NCI-H1417 (cell line): ENCODE measurements at regions not wholly inside any gene's neighbourhood (a gene's known extent, or its start where the extent isn't known, plus 50 kb on each side); places are given as distances from the start of the nearest gene placed in this dataset.
"Not testable (repeated sequence)": the region's sequence is repeated elsewhere in the genome, so short reads cannot be mapped to it uniquely, and the experiment has no call there.

Experiments used
- DNase-seq, 3 experiments: peaks; one replicate each; lab custom pipeline; 2025; lab: John Stamatoyannopoulos, UW

DNA sequence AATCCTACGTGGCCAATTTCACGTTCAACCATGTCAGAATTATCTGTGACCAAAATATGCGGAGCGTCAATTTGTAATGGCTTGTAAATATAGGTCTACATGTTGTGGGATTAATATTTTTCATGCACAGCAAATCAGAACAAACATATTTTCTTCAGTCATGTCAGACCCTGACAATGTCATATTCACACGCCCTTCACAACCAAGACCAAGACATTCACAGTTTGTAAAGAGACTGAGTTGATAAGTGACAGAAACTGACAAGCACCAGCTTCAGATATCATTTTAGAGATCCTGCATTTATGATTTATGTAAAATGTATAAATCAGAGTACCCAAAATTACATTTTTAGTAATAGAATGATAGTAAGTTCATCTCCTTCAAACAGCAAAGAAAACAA, 57.3 kb upstream of the NOVA1 start:
- no peak for DNase-seq

DNA sequence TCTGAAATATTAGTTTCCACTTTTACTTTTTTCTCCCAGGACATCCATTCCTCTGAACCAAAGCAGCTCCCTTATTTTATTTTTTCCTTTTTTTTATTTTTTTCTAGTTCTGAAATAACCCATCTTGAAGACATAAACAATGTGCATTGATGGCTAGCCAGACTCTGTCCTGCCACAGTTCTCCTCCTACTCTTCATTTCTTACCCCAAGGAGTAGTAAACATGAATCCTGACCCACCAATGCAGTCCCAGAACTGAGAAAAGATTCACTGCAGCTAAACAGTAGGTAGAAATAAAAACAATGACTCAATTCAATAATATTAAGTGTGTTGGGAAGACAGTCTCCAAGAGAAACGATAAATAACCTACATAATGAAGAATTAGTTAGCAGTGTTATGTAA, 65.7 kb upstream of the NOVA1 start:
- DNase-seq: no peak

DNA sequence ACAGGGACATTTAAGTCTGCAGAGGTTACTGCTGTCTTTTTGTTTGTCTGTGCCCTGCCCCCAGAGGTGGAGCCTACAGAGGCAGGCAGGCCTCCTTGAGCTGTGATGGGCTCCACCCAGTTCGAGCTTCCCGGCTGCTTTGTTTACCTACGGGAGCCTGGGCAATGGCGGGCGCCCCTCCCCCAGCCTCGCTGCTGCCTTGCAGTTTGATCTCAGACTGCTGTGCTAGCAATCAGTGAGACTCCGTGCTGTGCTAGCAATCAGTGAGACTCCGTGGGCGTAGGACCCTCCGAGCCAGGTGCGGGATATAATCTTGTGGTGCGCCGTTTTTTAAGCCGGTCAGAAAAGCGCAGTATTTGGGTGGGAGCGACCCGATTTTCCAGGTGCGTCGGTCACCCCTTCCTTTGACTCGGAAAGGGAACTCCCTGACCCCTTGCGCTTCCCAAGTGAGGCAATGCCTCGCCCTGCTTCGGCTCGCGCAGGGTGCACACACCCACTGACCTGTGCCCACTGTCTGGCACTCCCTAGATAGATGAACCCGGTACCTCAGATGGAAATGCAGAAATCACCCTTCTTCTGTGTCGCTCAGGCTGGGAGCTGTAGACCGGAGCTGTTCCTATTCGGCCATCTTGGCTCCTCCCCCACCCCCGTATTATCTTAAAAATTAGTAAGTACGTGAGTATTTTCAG, 81.0 kb upstream of the NOVA1 start:
- DNase-seq: not testable (repeated sequence)

DNA sequence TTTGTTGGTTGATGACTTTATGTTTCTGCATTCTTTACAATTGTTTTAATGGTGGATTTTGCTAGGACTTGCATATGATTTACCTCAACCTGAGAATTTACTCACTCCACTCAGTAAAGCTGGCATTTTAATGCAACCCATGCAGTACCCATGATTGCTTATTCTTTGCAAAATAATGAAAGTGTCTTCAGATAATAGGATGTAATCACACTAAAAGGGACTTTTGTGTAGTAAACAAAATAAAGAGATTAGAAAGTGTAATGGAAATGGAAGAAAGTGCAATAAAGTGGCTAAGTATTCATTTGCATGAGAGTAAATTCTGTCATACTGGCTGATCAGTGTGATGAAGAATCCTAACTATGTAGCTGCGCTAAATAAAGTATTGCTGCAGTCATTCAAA, 87.6 kb upstream of the NOVA1 start:
- DNase-seq: no peak

DNA sequence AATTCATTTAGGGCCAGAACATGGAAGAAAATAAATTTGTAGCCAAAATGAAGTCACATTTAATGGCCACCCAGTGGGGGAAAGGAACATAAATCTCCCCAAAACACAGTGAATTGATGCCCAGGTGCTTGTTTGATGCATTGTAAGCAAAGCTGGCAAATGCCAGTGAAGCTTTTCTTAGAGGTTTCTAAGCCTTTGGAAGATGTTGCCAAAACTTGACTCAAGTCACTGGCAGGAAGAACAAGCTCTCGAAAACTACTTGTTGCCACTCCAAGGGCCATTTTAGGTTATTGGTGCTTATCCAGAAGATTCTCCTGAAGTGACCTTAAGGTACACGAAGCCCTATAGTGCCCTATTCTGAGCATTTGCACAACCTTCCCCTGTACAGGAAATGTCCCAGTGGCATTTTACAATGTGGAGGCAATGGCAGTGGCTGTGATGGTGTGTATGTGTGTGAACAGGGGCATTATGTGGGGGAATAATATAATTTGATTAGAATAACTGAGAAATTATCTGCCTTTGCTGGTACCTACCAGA, 89.5 kb upstream of the NOVA1 start:
- DNase-seq: no peak

GRCh38 chr14:26694521-26694920, 96.7 kb upstream of the NOVA1 start:
- no peak for DNase-seq

GRCh38 chr14:26702721-26703230, 104.9 kb upstream of the NOVA1 start:
- no peak for DNase-seq

GRCh38 chr14:26703686-26704366, 106.0 kb upstream of the NOVA1 start:
- no peak for DNase-seq

DNA sequence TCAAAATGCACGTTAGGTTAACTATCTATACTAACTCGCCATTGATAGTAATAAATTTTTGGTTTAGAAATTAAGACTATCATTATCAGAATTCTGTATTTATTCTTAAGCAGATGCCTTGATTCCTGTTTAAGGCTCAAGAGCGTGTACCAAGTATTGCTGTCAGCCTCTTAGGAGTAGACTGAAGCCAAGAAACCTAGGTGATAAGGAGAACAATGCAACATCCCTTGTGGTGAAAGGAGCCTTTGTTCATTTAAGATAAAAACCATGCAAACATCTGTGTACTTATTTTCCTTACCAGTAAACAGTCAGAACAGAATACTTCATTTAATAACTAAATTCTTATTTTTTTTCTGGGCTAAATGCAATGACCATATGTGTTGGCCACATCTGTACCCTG, 109.4 kb upstream of the NOVA1 start:
- DNase-seq: no peak

DNA sequence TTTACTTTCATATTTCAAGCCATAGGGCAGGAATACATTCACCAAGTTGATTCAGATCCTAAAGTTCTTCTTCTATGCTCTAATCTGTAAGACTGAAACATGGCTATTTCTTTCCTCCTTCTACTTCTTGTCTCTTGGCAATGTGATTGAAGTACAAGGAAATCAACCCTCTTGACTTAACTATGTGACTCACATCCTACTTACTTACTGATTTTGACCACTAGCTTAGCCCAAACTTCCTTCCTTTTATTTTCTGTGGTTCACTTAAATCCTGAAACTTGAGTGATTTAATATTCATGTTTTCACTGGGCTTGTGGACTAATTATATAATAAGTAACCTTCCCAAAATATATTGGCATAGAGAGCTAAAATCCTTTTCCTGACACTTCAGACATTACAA, 111.2 kb upstream of the NOVA1 start:
- no peak for DNase-seq

DNA sequence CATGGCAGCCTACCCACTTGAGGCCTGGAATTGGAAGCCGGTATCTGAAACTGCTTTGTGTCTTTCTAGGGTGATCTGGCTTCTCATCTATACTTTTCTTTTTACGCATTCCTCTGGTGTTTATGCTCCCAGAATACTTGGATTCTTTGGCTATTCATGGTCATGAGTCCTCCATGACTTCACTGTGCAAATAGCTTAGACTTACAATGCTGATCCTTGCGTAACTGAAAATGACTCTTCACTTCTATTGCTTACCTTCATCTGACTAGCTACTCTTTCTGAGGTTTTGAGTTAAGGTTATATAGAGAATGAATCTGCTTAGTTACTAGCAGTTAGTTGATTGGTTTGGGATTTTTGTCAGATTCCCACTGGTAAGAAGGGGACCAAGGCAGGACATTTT, 121.7 kb upstream of the NOVA1 start:
- no peak for DNase-seq

- DNase-seq: no peak
Measured at GRCh38 chr14:26722258-26722657, 124.4 kb upstream of the NOVA1 start.

DNA sequence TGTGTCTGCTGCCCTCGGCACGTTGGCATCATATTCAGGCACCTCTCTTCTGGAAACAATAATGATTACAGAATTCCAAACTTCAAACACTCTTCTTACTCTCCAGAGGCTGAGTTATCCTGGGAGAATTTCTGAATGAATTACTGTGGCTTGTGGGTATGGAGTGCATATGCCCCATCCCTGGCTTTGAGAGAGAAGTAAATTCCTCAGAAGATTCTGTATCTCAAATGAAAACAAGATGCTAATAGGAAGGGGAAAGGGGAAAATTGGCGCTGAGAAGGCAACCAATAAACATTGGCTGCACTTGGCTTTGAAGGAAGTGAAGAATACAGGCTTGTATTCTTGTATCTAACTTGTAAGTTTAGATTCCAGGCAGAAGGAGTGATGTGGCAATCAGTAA, 132.0 kb upstream of the NOVA1 start:
- DNase-seq: no peak

GRCh38 chr14:26730929-26731618, 133.2 kb upstream of the NOVA1 start:
- peak; percentile 5 to 50 (median 16) for DNase-seq

GRCh38 chr14:26735811-26736210, 138.0 kb upstream of the NOVA1 start:
- DNase-seq: no peak

GRCh38 chr14:26738571-26738970, 140.7 kb upstream of the NOVA1 start:
- no peak for DNase-seq

- no peak for DNase-seq
Measured at GRCh38 chr14:26741711-26742212, 143.9 kb upstream of the NOVA1 start.

DNA sequence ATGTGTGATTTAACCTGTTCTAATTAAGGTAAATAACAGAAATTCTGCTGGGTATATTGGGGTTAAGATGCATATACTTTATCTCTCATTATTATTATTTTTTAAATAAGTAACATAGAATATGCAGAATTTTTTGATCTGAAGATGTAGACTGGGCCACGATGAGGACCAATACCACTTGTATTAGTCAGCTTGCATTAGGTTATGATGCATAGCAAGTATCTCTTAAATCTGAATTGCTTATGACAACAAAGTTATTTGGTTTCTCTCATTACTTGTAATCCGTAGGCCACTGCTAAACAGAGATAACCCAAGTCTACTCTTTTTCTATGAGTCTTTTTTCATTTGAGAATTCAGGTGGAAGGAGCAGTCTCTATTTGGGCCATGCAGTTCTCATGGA, 145.5 kb upstream of the NOVA1 start:
- no peak for DNase-seq

- DNase-seq: no peak
Measured at GRCh38 chr14:26744903-26745302, 147.1 kb upstream of the NOVA1 start.

GRCh38 chr14:26761532-26761931, 163.7 kb upstream of the NOVA1 start:
- DNase-seq: no peak

GRCh38 chr14:26765301-26765700, 167.5 kb upstream of the NOVA1 start:
- DNase-seq: no peak

GRCh38 chr14:26765768-26766520, 168.1 kb upstream of the NOVA1 start:
- no peak for DNase-seq
